PFSK-1 (cell line): ENCODE measurements at regions not wholly inside any gene's neighbourhood (a gene's known extent, or its start where the extent isn't known, plus 50 kb on each side); places are given as distances from the start of the nearest gene placed in this dataset.

Experiments
- POLR2AphosphoS5 ChIP-seq: IDR thresholded peaks from 2 replicates; pipeline ENCODE4 v1.6.1; 2012; ENCODE audit warnings: low read depth, mild to moderate bottlenecking, control low read depth, low read length, moderate library complexity
- SIN3A ChIP-seq: IDR thresholded peaks from 2 replicates; pipeline ENCODE4 v1.6.1; 2012; ENCODE audit warnings: mild to moderate bottlenecking, low read length, moderate library complexity, borderline replicate concordance; ENCODE audit not compliant: insufficient read depth
- TF ChIP-seq, protein P1 (sequence below), 2 experiments: IDR thresholded peaks; 2 replicates each; pipeline versions ENCODE4 v1.6.1 to v1.8.0; 2011 to 2012; ENCODE audit warnings: low read depth in 2 of 2, low read length in 2 of 2, control low read depth in 1 of 2, inconsistent platforms in 1 of 2, mild to moderate bottlenecking in 1 of 2, moderate library complexity in 1 of 2; ENCODE audit not compliant: insufficient read depth in 1 of 2

DNA sequence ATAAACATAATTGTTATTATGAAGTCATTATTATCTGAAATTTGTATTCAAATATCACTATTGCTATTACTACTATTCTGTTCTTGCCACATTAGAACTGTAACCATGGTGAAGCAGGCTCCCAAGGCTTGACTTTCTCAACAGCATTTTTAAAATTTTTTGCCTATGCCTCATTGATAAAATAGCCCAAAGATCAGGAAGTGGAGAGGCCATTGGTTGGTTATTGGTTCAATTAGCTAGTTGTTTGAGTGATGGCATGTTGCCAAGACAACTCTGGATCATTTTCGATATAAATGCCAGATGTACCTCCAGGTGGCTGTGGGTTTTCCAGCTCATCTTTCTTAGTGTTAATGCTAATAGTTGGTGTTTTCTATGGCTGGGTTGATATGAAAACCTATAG, 513.5 kb downstream of the TRIB2 start:
- TF ChIP-seq, protein P1, sequence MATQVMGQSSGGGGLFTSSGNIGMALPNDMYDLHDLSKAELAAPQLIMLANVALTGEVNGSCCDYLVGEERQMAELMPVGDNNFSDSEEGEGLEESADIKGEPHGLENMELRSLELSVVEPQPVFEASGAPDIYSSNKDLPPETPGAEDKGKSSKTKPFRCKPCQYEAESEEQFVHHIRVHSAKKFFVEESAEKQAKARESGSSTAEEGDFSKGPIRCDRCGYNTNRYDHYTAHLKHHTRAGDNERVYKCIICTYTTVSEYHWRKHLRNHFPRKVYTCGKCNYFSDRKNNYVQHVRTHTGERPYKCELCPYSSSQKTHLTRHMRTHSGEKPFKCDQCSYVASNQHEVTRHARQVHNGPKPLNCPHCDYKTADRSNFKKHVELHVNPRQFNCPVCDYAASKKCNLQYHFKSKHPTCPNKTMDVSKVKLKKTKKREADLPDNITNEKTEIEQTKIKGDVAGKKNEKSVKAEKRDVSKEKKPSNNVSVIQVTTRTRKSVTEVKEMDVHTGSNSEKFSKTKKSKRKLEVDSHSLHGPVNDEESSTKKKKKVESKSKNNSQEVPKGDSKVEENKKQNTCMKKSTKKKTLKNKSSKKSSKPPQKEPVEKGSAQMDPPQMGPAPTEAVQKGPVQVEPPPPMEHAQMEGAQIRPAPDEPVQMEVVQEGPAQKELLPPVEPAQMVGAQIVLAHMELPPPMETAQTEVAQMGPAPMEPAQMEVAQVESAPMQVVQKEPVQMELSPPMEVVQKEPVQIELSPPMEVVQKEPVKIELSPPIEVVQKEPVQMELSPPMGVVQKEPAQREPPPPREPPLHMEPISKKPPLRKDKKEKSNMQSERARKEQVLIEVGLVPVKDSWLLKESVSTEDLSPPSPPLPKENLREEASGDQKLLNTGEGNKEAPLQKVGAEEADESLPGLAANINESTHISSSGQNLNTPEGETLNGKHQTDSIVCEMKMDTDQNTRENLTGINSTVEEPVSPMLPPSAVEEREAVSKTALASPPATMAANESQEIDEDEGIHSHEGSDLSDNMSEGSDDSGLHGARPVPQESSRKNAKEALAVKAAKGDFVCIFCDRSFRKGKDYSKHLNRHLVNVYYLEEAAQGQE (IDR thresholded peaks at IDR 0.05; ENCODE audit: insufficient read depth in 1 of 2, low read depth in 2 of 2, low read length in 2 of 2), result no peak
- TF ChIP-seq POLR2AphosphoS5, result no peak
- no peak for TF ChIP-seq SIN3A
